A549 (cell line): ENCODE measurements at regions not wholly inside any gene's neighbourhood (a gene's known extent, or its start where the extent isn't known, plus 50 kb on each side); places are given as distances from the start of the nearest gene placed in this dataset.

Experiments
- BHLHE40 ChIP-seq: IDR thresholded peaks from 2 replicates; pipeline ENCODE4 v1.6.1; 2012; ENCODE audit warnings: low read depth, low read length, inconsistent platforms
- CEBPB ChIP-seq, 2 experiments: fragments of >200 bp in 1 of 2; sonication (Bioruptor Twin) in 1 of 2; formaldehyde crosslinking in 1 of 2; IDR thresholded peaks; 2 replicates each; pipeline ENCODE4 v1.6.1; 2012 to 2016
- EP300 ChIP-seq, 2 experiments: fragments of >200 bp; sonication (Bioruptor Twin); formaldehyde crosslinking; IDR thresholded peaks; 2 replicates in 1 of 2; 3 replicates in 1 of 2; pipeline ENCODE4 v1.6.1; 2016 to 2017
- ESRRA ChIP-seq: fragments of 150-350 bp; IDR thresholded peaks from 2 replicates; pipeline ENCODE4 v1.6.1; 2014; ENCODE audit warnings: mild to moderate bottlenecking, low read length, borderline replicate concordance
- FOSL2 ChIP-seq, 2 experiments: fragments of 450-650 bp in 1 of 2; fragments of >200 bp in 1 of 2; sonication (Bioruptor Twin) in 1 of 2; formaldehyde crosslinking; IDR thresholded peaks; 2 replicates each; pipeline versions ENCODE4 v1.5.0 to v1.6.1; 2016 to 2020; ENCODE audit warnings: mild to moderate bottlenecking in 1 of 2, moderate library complexity in 1 of 2
- HDAC2 ChIP-seq: fragments of 200-600 bp; sonication (generic); IDR thresholded peaks from 2 replicates; pipeline ENCODE4 v1.6.1; 2016
- HOXB5 ChIP-seq: fragments of 250-450 bp; sonication (Bioruptor Pico); IDR thresholded peaks from 2 replicates; pipeline ENCODE4 v1.5.0; 2020; ENCODE audit warnings: mild to moderate bottlenecking, moderate library complexity
- MAFK ChIP-seq: fragments of 450-650 bp; IDR thresholded peaks from 2 replicates; pipeline ENCODE4 v1.6.1; 2014; ENCODE audit not compliant: partially characterized antibody
- MYC ChIP-seq: IDR thresholded peaks from 2 replicates; pipeline ENCODE4 v1.6.1; 2012; ENCODE audit warnings: mild to moderate bottlenecking, inconsistent platforms, low read length, improper control_type of control experiment, borderline replicate concordance
- POLR2A ChIP-seq: IDR thresholded peaks from 2 replicates; pipeline ENCODE4 v1.6.1; 2012; ENCODE audit warnings: mild to moderate bottlenecking, low read length
- RFX5 ChIP-seq: fragments of 450-650 bp; IDR thresholded peaks from 2 replicates; pipeline ENCODE4 v1.7.1; 2014; ENCODE audit warnings: antibody characterized with exemption, mild to moderate bottlenecking, moderate library complexity
- TF ChIP-seq, protein P1 (sequence below): fragments of 200-600 bp; sonication (generic); IDR thresholded peaks from 2 replicates; pipeline ENCODE4 v1.6.1; 2016; ENCODE audit warnings: antibody characterized with exemption, mild to moderate bottlenecking, moderate library complexity
- TF ChIP-seq, protein P2 (sequence below): fragments of >200 bp; sonication (Bioruptor Twin); formaldehyde crosslinking; IDR thresholded peaks from 3 replicates; pipeline ENCODE4 v1.5.1; 2016
- TF ChIP-seq, protein P3 (sequence below): fragments of 450-650 bp; IDR thresholded peaks from 2 replicates; pipeline ENCODE4 v1.6.1; 2014; ENCODE audit warnings: antibody characterized with exemption

DNA sequence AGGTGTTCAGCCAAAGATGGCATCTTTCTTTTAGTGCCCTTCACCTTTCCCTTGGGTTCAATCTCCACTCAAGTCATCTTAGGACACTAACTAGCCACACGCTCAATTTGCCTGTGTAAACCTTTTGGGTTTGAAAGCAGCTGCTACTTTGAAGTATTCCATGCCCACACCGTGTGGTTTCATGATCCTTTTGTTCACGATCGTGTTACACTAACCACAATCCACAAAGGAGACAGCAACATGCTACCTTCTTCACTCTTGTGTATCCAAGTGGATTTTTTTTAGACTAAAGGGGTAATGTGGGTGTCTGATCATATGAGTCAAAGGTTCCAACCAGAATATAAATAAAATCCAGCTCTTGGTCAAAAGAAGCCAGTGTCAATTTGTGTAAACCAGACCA lies 122.7 kb upstream of the FAR2 start:
- no peak for TF ChIP-seq POLR2A
- no peak for TF ChIP-seq HOXB5 (CRISPR knock-in tag)
- TF ChIP-seq, protein P1, sequence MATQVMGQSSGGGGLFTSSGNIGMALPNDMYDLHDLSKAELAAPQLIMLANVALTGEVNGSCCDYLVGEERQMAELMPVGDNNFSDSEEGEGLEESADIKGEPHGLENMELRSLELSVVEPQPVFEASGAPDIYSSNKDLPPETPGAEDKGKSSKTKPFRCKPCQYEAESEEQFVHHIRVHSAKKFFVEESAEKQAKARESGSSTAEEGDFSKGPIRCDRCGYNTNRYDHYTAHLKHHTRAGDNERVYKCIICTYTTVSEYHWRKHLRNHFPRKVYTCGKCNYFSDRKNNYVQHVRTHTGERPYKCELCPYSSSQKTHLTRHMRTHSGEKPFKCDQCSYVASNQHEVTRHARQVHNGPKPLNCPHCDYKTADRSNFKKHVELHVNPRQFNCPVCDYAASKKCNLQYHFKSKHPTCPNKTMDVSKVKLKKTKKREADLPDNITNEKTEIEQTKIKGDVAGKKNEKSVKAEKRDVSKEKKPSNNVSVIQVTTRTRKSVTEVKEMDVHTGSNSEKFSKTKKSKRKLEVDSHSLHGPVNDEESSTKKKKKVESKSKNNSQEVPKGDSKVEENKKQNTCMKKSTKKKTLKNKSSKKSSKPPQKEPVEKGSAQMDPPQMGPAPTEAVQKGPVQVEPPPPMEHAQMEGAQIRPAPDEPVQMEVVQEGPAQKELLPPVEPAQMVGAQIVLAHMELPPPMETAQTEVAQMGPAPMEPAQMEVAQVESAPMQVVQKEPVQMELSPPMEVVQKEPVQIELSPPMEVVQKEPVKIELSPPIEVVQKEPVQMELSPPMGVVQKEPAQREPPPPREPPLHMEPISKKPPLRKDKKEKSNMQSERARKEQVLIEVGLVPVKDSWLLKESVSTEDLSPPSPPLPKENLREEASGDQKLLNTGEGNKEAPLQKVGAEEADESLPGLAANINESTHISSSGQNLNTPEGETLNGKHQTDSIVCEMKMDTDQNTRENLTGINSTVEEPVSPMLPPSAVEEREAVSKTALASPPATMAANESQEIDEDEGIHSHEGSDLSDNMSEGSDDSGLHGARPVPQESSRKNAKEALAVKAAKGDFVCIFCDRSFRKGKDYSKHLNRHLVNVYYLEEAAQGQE, result no peak
- no peak for TF ChIP-seq MYC
- TF ChIP-seq, protein P2, sequence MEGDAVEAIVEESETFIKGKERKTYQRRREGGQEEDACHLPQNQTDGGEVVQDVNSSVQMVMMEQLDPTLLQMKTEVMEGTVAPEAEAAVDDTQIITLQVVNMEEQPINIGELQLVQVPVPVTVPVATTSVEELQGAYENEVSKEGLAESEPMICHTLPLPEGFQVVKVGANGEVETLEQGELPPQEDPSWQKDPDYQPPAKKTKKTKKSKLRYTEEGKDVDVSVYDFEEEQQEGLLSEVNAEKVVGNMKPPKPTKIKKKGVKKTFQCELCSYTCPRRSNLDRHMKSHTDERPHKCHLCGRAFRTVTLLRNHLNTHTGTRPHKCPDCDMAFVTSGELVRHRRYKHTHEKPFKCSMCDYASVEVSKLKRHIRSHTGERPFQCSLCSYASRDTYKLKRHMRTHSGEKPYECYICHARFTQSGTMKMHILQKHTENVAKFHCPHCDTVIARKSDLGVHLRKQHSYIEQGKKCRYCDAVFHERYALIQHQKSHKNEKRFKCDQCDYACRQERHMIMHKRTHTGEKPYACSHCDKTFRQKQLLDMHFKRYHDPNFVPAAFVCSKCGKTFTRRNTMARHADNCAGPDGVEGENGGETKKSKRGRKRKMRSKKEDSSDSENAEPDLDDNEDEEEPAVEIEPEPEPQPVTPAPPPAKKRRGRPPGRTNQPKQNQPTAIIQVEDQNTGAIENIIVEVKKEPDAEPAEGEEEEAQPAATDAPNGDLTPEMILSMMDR, result no peak
- no peak for TF ChIP-seq RFX5
- no peak for TF ChIP-seq MAFK
- no peak for TF ChIP-seq ESRRA
- TF ChIP-seq, protein P3, sequence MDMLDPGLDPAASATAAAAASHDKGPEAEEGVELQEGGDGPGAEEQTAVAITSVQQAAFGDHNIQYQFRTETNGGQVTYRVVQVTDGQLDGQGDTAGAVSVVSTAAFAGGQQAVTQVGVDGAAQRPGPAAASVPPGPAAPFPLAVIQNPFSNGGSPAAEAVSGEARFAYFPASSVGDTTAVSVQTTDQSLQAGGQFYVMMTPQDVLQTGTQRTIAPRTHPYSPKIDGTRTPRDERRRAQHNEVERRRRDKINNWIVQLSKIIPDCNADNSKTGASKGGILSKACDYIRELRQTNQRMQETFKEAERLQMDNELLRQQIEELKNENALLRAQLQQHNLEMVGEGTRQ, result no peak
- no peak for TF ChIP-seq CEBPB (IDR thresholded peaks at IDR 0.05)
- no peak for TF ChIP-seq FOSL2 (IDR thresholded peaks at IDR 0.05)
- no peak for TF ChIP-seq FOSL2 (CRISPR knock-in tag; IDR thresholded peaks at IDR 0.05)
- no peak for TF ChIP-seq EP300 (IDR thresholded peaks at IDR 0.05)
- no peak for TF ChIP-seq HDAC2
- TF ChIP-seq BHLHE40, result no peak
